Psoas muscle (tissue), 7 donors: ENCODE measurements at regions not wholly inside any gene's neighbourhood (a gene's known extent, or its start where the extent isn't known, plus 50 kb on each side); places are given as distances from the start of the nearest gene placed in this dataset.

Source experiments
- ATAC-seq, 4 donors: fragments of 200-7000 bp; cut with Tn5 transposase; one replicate each; pipeline ENCODE4 v1.9.1; 2020; ENCODE audit warnings: moderate library complexity in 3 of 4, mild to moderate bottlenecking in 2 of 4
- DNase-seq, 2 donors: peaks; one replicate each; pipeline ENCODE4 v3.0.0-alpha.2; 2020
- H3K27ac ChIP-seq: fragments of 200-600 bp; one replicate; pipeline ENCODE4 v1.8.0; 2022
- H3K27me3 ChIP-seq, 3 donors: fragments of 200-600 bp in 1 of 3; one replicate each; pipeline versions ENCODE4 v1.6.1 to v1.8.0; 2013 to 2022; ENCODE audit warnings: low read length in 2 of 3, mild to moderate bottlenecking in 2 of 3, moderate library complexity in 1 of 3; ENCODE audit not compliant: insufficient read depth in 3 of 3
- H3K36me3 ChIP-seq, 2 donors: fragments of 200-600 bp in 1 of 2; one replicate each; pipeline versions ENCODE4 v1.6.1 to v1.8.0; 2013 to 2022; ENCODE audit warnings: low read depth in 1 of 2, mild to moderate bottlenecking in 1 of 2, moderate library complexity in 1 of 2; ENCODE audit not compliant: insufficient read depth in 1 of 2
- H3K4me1 ChIP-seq: fragments of 200-600 bp; one replicate; pipeline ENCODE4 v1.8.0; 2022
- H3K4me3 ChIP-seq: fragments of 200-600 bp; one replicate; pipeline ENCODE4 v1.8.0; 2022; ENCODE audit warnings: mild to moderate bottlenecking
- H3K9me3 ChIP-seq: fragments of 200-600 bp; one replicate; pipeline ENCODE4 v1.8.0; 2022
- CTCF ChIP-seq: fragments of 200-600 bp; IDR thresholded peaks from one replicate; pipeline ENCODE4 v1.8.0; 2022; ENCODE audit warnings: antibody characterized with exemption
- WGBS, 3 donors: extraction: QIAGEN DNeasy Blood & Tissue Kit; methylation state at CpG; one replicate each; pipeline versions ENCODE4 v1.1.6 to v1.1.7; 2013; 5-methylcytosine and 5-hydroxymethylcytosine counted together
- intact Hi-C, 2 donors: fragments of 100-400 bp; cut with DNase I; formaldehyde crosslinking; loops; one replicate each; pipeline versions ENCODE4 v1.11.0 to v1.14.2; 2022
- donor health status: healthy with polysubstance abuse.
- donor health status: DM: no; HTN: no; CAD: no; lungs with moderate emphysema.
- donor health status: Bipolar disorder and iron deficiency.
- donor health status: healthy.
- donor health status: DM: yes; HTN: yes; CAD: no.
- donor health status: DM: no; HTN: no; CAD: no.
- donor health status: DM: yes; HTN: yes; CAD: no.

- H3K4me1 ChIP-seq = peaks cover 5% of the 10 kb centered on the region
These were observed 227.7 kb upstream of the STK17B start for GRCh38 chr2:196399096-196399495.

GRCh38 chr2:196399722-196400691, 228.6 kb upstream of the STK17B start:
- H3K36me3 ChIP-seq = no peaks in the 10 kb centered on the region
- no peak for DNase-seq
- ATAC-seq = no peak
- 25 to 32% (median 27%) methylated on average over 5 of the region's 5 CpGs for WGBS, 3 donors
- no peak overlapping the region for H3K4me3 ChIP-seq
- H3K27ac ChIP-seq = no peak overlapping the region
- H3K9me3 ChIP-seq = no peaks in the 10 kb centered on the region
- intact Hi-C loops = no loop called here
- peaks cover 5% of the 10 kb centered on the region for H3K4me1 ChIP-seq
- no peak for TF ChIP-seq CTCF
- H3K27me3 ChIP-seq = no peaks in the 10 kb centered on the region

More at GRCh38 chr2:196399096-196399495, 227.7 kb upstream of the STK17B start:
- intact Hi-C loops = no loop called here
- Histone ChIP-seq H3K27ac (no peak overlapping the region), H3K27me3 (no peaks in the 10 kb centered on the region), H3K36me3 (no peaks in the 10 kb centered on the region), H3K4me3 (no peak overlapping the region), H3K9me3 (no peaks in the 10 kb centered on the region)
- WGBS, 3 donors = 85 to 96% (median 87%) methylated on average over 1 of the region's 1 CpG
- TF ChIP-seq CTCF = no peak
- ATAC-seq = no peak
- DNase-seq = no peak

- H3K27ac ChIP-seq = no peak overlapping the region
- intact Hi-C loops = no loop called here
- no peaks in the 10 kb centered on the region for H3K9me3 ChIP-seq
- H3K27me3 ChIP-seq = no peaks in the 10 kb centered on the region
- peaks cover 5% of the 10 kb centered on the region for H3K4me1 ChIP-seq
- WGBS, 3 donors = 12 to 32% (median 15%) methylated on average over 1 of the region's 1 CpG
- H3K36me3 ChIP-seq = no peaks in the 10 kb centered on the region
- TF ChIP-seq CTCF = no peak
- no peak for ATAC-seq
- H3K4me3 ChIP-seq = no peak overlapping the region
- no peak for DNase-seq
These were observed 232.1 kb upstream of the STK17B start for GRCh38 chr2:196403471-196403870.

- Histone ChIP-seq H3K4me1 (peaks cover 5% of the 10 kb centered on the region), H3K36me3 (no peaks in the 10 kb centered on the region), H3K4me3 (no peak overlapping the region), H3K27me3 (no peaks in the 10 kb centered on the region), H3K27ac (no peak overlapping the region), H3K9me3 (no peaks in the 10 kb centered on the region)
- DNase-seq (no peak), ATAC-seq (no peak)
- intact Hi-C loops = no loop called here
- TF ChIP-seq CTCF = no peak
These were observed 232.9 kb upstream of the STK17B start for GRCh38 chr2:196404276-196404675.
